Endothelial cell of umbilical vein (primary cell): ENCODE measurements at regions not wholly inside any gene's neighbourhood (a gene's known extent, or its start where the extent isn't known, plus 50 kb on each side); places are given as distances from the start of the nearest gene placed in this dataset.

Source experiments
- BruUV-seq: library from RNA; stranded (reverse); fragments of 400-500 nt; replicated peaks from 2 replicates; lab custom pipeline; 2021; lab: Mats Ljungman, UMichigan
- CTCF ChIA-PET: fragments of 300-600, 350-600 bp; sonication (Branson Sonifier 250); formaldehyde crosslinking; loops from one replicate; lab custom pipeline; 2021; ENCODE audit warnings: antibody characterized with exemption, inconsistent platforms; lab: Charles Lee
- POLR2A ChIA-PET: fragments of 300-600, 350-600 bp; sonication (Branson Sonifier 250); formaldehyde crosslinking; loops from one replicate; lab custom pipeline; 2021; ENCODE audit warnings: antibody characterized with exemption, inconsistent platforms; lab: Charles Lee
- DNase-seq: peaks from one replicate; pipeline ENCODE4 v3.0.0-alpha.2; 2011; ENCODE audit warnings: low read depth, low spot score
- FAIRE-seq: peaks from 2 replicates; lab custom pipeline; 2011; peaks lifted over from hg19 to GRCh38; lab: Jason Lieb, UNC
- H2AFZ ChIP-seq: 2 replicates; pipeline ENCODE4 v1.6.0; 2012; ENCODE audit warnings: low read depth, low read length, control low read depth, inconsistent platforms
- H3K27ac ChIP-seq: 2 replicates; pipeline ENCODE4 v1.5.1; 2011; ENCODE audit warnings: low read depth, mild to moderate bottlenecking, control low read depth, low read length, moderate library complexity; ENCODE audit not compliant: insufficient read depth
- H3K27me3 ChIP-seq, 2 experiments: 2 replicates each; pipeline versions ENCODE4 v1.6.0 to v1.6.1; 2011; ENCODE audit warnings: low read length in 2 of 2, mixed read lengths in 1 of 2; ENCODE audit not compliant: control insufficient read depth in 2 of 2, insufficient read depth in 2 of 2
- H3K36me3 ChIP-seq, 2 experiments: 2 replicates in 1 of 2; 3 replicates in 1 of 2; pipeline ENCODE4 v1.5.1; 2011; ENCODE audit warnings: low read length in 2 of 2, mild to moderate bottlenecking in 1 of 2, moderate library complexity in 1 of 2; ENCODE audit not compliant: control insufficient read depth in 2 of 2, insufficient read depth in 2 of 2; ENCODE audit errors: extremely low read depth in 1 of 2
- H3K4me1 ChIP-seq: 3 replicates; pipeline ENCODE4 v1.5.1; 2011; ENCODE audit warnings: mild to moderate bottlenecking, low read length; ENCODE audit not compliant: control insufficient read depth, insufficient read depth; ENCODE audit errors: extremely low read depth
- H3K4me2 ChIP-seq: 2 replicates; pipeline ENCODE4 v1.6.1; 2011; ENCODE audit warnings: low read length, control low read depth, mixed read lengths; ENCODE audit not compliant: insufficient read depth
- H3K4me3 ChIP-seq, 3 experiments: fragments of 200-600 bp in 1 of 3; sonication (generic), shearing (Covaris generic) in 1 of 3; replicated peaks in 1 of 3; 2 replicates each; pipeline ENCODE4 v1.5.1; 2011 to 2016; ENCODE audit warnings: control low read depth in 3 of 3, low read length in 3 of 3, mild to moderate bottlenecking in 2 of 3, inconsistent platforms in 1 of 3, low read depth in 1 of 3, moderate library complexity in 1 of 3; ENCODE audit not compliant: insufficient read depth in 1 of 3
- H3K79me2 ChIP-seq: 2 replicates; pipeline ENCODE4 v1.6.0; 2012; ENCODE audit warnings: low read length, inconsistent platforms; ENCODE audit not compliant: control insufficient read depth, insufficient read depth
- H3K9ac ChIP-seq: replicated peaks from 2 replicates; pipeline ENCODE3; 2011; ENCODE audit warnings: low read length, control low read depth; ENCODE audit not compliant: insufficient read depth; ENCODE audit errors: extremely low read depth
- H3K9me1 ChIP-seq: replicated peaks from 3 replicates; pipeline ENCODE4 v1.6.0; 2011; ENCODE audit warnings: mild to moderate bottlenecking, low read length; ENCODE audit not compliant: control insufficient read depth, insufficient read depth; ENCODE audit errors: extremely low read depth
- H3K9me3 ChIP-seq: replicated peaks from 2 replicates; pipeline ENCODE4 v1.5.1; 2012; ENCODE audit warnings: low read length, inconsistent platforms; ENCODE audit not compliant: control insufficient read depth, insufficient read depth
- H4K20me1 ChIP-seq: replicated peaks from 2 replicates; pipeline ENCODE3; 2011; ENCODE audit warnings: mild to moderate bottlenecking, low read length; ENCODE audit not compliant: control insufficient read depth, insufficient read depth; ENCODE audit errors: extremely low read depth
- CTCF ChIP-seq, 2 donors: IDR thresholded peaks; 1 replicate in 1 of 2; 2 replicates in 1 of 2; pipeline ENCODE4 v1.5.1; 2011; ENCODE audit warnings: low read length in 2 of 2, mild to moderate bottlenecking in 2 of 2, moderate library complexity in 2 of 2, control low read depth in 1 of 2, inconsistent platforms in 1 of 2, low read depth in 1 of 2; ENCODE audit not compliant: insufficient read depth in 1 of 2; ENCODE audit errors: extremely low read depth in 1 of 2
- GATA2 ChIP-seq: IDR thresholded peaks from 2 replicates; pipeline ENCODE4 v1.7.0; 2011; ENCODE audit warnings: low read depth, mild to moderate bottlenecking, moderate library complexity, mixed read lengths, low read length; ENCODE audit not compliant: insufficient read length, insufficient read depth
- POLR2A ChIP-seq: IDR thresholded peaks from 2 replicates; pipeline ENCODE4 v1.6.1; 2012; ENCODE audit warnings: low read depth, mild to moderate bottlenecking, control low read depth, low read length
- POLR2AphosphoS5 ChIP-seq: IDR thresholded peaks from 2 replicates; pipeline ENCODE4 v1.6.1; 2012; ENCODE audit warnings: low read depth, mild to moderate bottlenecking, control low read depth, low read length, moderate library complexity; ENCODE audit not compliant: insufficient read depth
- dilution Hi-C: fragments of 300-500 bp; cut with MboI; formaldehyde crosslinking; loops from one replicate; pipeline ENCODE4 v1.15.0; 2019; ENCODE audit warnings: low sequenced_read_pairs; ENCODE audit not compliant: extremely low pct_ligation_motif_present
- intact Hi-C: fragments of 100-400 bp; cut with micrococcal nuclease; formaldehyde crosslinking; loops from one replicate; pipeline ENCODE4 v1.10.0; 2022

- intact Hi-C loops, result no loop called here
These were observed 322.5 kb upstream of the ZNF507 start for GRCh38 chr19:32022731-32023563.

More at GRCh38 chr19:32022731-32023563, 322.5 kb upstream of the ZNF507 start:
- no peak overlapping the region for H2AFZ ChIP-seq
- no peak overlapping the region for H3K4me2 ChIP-seq
- ChIA-PET POLR2A (no interaction called here), CTCF (no interaction called here)
- dilution Hi-C loops, result no loop called here
- H3K27ac ChIP-seq, result no peak overlapping the region
- no peaks in the 10 kb centered on the region for H3K36me3 ChIP-seq
- H3K4me3 ChIP-seq, result no peak overlapping the region
- H4K20me1 ChIP-seq, result no peaks in the 10 kb centered on the region
- H3K9me3 ChIP-seq, result peaks cover 6% of the 10 kb centered on the region
- FAIRE-seq, result no peak
- no peak for DNase-seq
- H3K27me3 ChIP-seq, result no peaks in the 10 kb centered on the region
- BruUV-seq, result no TSS peak
- TF ChIP-seq CTCF (IDR thresholded peaks at IDR 0.05; ENCODE audit: extremely low read depth in 1 of 2, insufficient read depth in 1 of 2, low read depth in 1 of 2, low read length in 2 of 2) (no peak), POLR2A (no peak), GATA2 (no peak), POLR2AphosphoS5 (no peak)
- H3K9ac ChIP-seq, result no peak overlapping the region
- no peaks in the 10 kb centered on the region for H3K4me1 ChIP-seq
- no peaks in the 10 kb centered on the region for H3K79me2 ChIP-seq
- H3K9me1 ChIP-seq, result no peaks in the 10 kb centered on the region
